ENCODE measurements at regions not wholly inside any gene's neighbourhood (a gene's known extent, or its start where the extent isn't known, plus 50 kb on each side); places are given as distances from the start of the nearest gene placed in this dataset.
A peak's percentile ranks its signal among the peaks of the same experiment; 100 is the strongest.

- DNase-seq = no peak
Observed at GRCh38 chr5:4243479-4244264, 648.0 kb downstream of the IRX1 start.

GRCh38 chr5:4244306-4244705, 648.7 kb downstream of the IRX1 start:
- DNase-seq = no peak

GRCh38 chr5:4245076-4245475, 649.4 kb downstream of the IRX1 start:
- no peak for DNase-seq

- DNase-seq = no peak
Observed at GRCh38 chr5:4245511-4245910, 649.9 kb downstream of the IRX1 start.

- DNase-seq = no peak
Observed at GRCh38 chr5:4246447-4246846, 650.8 kb downstream of the IRX1 start.

GRCh38 chr5:4250254-4250653, 654.6 kb downstream of the IRX1 start:
- no peak for DNase-seq

- no peak for DNase-seq
Observed at GRCh38 chr5:4252385-4252784, 656.8 kb downstream of the IRX1 start.

- DNase-seq = no peak
Observed at GRCh38 chr5:4254736-4255135, 659.1 kb downstream of the IRX1 start.

- DNase-seq = no peak
Observed at GRCh38 chr5:4255441-4255840, 659.8 kb downstream of the IRX1 start.

- DNase-seq = no peak
Observed at GRCh38 chr5:4258170-4258569, 662.5 kb downstream of the IRX1 start.

GRCh38 chr5:4271193-4271592, 675.6 kb downstream of the IRX1 start:
- no peak for DNase-seq

- DNase-seq = peak; percentile 9 to 80 (median 33)
Observed at GRCh38 chr5:4275232-4275631, 679.6 kb downstream of the IRX1 start.

- peak in 1 of 3 experiments; percentile 86 for DNase-seq
Observed at GRCh38 chr5:4294878-4295277, 699.2 kb downstream of the IRX1 start.

- peak in 1 of 3 experiments; percentile 63 for DNase-seq
Observed at GRCh38 chr5:4295663-4296339, 700.2 kb downstream of the IRX1 start.

- DNase-seq = no peak
Observed at GRCh38 chr5:4306057-4306456, 710.4 kb downstream of the IRX1 start.

GRCh38 chr5:4309026-4309425, 713.4 kb downstream of the IRX1 start:
- no peak for DNase-seq

- DNase-seq = peak in 1 of 3 experiments; percentile 71
Observed at GRCh38 chr5:4313138-4313537, 717.5 kb downstream of the IRX1 start.

GRCh38 chr5:4319478-4320128, 724.0 kb downstream of the IRX1 start:
- DNase-seq = no peak

- no peak for DNase-seq
Observed at GRCh38 chr5:4330327-4330726, 734.7 kb downstream of the IRX1 start.

- no peak for DNase-seq
Observed at GRCh38 chr5:4335078-4335477, 739.4 kb downstream of the IRX1 start.

- DNase-seq = no peak
Observed at GRCh38 chr5:4337519-4337918, 741.9 kb downstream of the IRX1 start.

- DNase-seq = no peak
Observed at GRCh38 chr5:4339949-4340348, 744.3 kb downstream of the IRX1 start.

- no peak for DNase-seq
Observed at GRCh38 chr5:4345850-4346249, 750.2 kb downstream of the IRX1 start.

GRCh38 chr5:4348423-4348822, 752.8 kb downstream of the IRX1 start:
- no peak for DNase-seq

All from NCI-H1417 (cell line).